ENCODE measurements at regions not wholly inside any gene's neighbourhood (a gene's known extent, or its start where the extent isn't known, plus 50 kb on each side); places are given as distances from the start of the nearest gene placed in this dataset.
"Not testable (repeated sequence)": the region's sequence is repeated elsewhere in the genome, so short reads cannot be mapped to it uniquely, and the experiment has no call there.

GRCh38 chr5:101327816-101328215, 424.7 kb upstream of the ST8SIA4 start:
- Histone ChIP-seq H3K36me3 (ENCODE audit: insufficient read depth, low read length) (no peaks in the 10 kb centered on the region), H2AFZ (ENCODE audit: low read length) (no peak overlapping the region), H3K4me2 (ENCODE audit: low read length) (no peak overlapping the region), H4K20me1 (ENCODE audit: insufficient read depth, low read length) (no peaks in the 10 kb centered on the region), H3K4me1 (ENCODE audit: insufficient read depth, low read length, severe bottlenecking) (no peaks in the 10 kb centered on the region), H3K27ac (ENCODE audit: low read depth, low read length, poor library complexity, severe bottlenecking) (no peak overlapping the region), H3K9me2 (ENCODE audit: low read depth, low read length) (no peaks in the 10 kb centered on the region), H3F3A (ENCODE audit: insufficient read depth, low read length) (no peaks in the 10 kb centered on the region), H3K27me3 (ENCODE audit: insufficient read depth, low read length) (no peaks in the 10 kb centered on the region), H3K9me3 (ENCODE audit: low read length) (no peaks in the 10 kb centered on the region), H3K79me2 (ENCODE audit: insufficient read depth, low read length) (no peaks in the 10 kb centered on the region), H3K9ac (ENCODE audit: low read length) (no peak overlapping the region), H3K4me3 (ENCODE audit: low read depth, low read length, poor library complexity, severe bottlenecking) (no peak overlapping the region)
- no peak for TF ChIP-seq EZH2 (IDR thresholded peaks at IDR 0.05; ENCODE audit: borderline replicate concordance, low read length)
- TF ChIP-seq, protein P1, sequence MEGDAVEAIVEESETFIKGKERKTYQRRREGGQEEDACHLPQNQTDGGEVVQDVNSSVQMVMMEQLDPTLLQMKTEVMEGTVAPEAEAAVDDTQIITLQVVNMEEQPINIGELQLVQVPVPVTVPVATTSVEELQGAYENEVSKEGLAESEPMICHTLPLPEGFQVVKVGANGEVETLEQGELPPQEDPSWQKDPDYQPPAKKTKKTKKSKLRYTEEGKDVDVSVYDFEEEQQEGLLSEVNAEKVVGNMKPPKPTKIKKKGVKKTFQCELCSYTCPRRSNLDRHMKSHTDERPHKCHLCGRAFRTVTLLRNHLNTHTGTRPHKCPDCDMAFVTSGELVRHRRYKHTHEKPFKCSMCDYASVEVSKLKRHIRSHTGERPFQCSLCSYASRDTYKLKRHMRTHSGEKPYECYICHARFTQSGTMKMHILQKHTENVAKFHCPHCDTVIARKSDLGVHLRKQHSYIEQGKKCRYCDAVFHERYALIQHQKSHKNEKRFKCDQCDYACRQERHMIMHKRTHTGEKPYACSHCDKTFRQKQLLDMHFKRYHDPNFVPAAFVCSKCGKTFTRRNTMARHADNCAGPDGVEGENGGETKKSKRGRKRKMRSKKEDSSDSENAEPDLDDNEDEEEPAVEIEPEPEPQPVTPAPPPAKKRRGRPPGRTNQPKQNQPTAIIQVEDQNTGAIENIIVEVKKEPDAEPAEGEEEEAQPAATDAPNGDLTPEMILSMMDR (IDR thresholded peaks at IDR 0.05; ENCODE audit: low read length): no peak

DNA sequence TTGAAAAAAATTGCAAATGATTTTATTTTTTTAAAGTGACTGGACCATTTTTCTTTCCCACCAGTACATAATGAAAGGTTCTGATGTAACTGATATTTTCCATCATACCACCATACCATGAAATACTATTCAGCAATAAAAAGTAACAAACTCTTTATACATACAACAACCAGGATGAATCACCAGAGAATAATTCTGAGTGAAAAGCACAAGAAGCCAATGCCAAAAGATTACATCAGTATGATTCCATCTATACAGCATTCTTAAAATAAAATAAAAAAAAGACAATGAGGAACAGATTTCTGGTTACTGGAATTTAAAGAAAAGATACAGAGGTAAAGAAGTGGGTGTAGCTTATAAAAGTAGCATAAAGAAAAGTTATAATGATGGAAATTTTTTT, 423.7 kb upstream of the ST8SIA4 start:
- Histone ChIP-seq H3K9ac (ENCODE audit: low read length) (no peak overlapping the region), H3F3A (ENCODE audit: insufficient read depth, low read length) (no peaks in the 10 kb centered on the region), H3K4me3 (ENCODE audit: low read depth, low read length, poor library complexity, severe bottlenecking) (no peak overlapping the region), H3K4me1 (ENCODE audit: insufficient read depth, low read length, severe bottlenecking) (no peaks in the 10 kb centered on the region), H3K79me2 (ENCODE audit: insufficient read depth, low read length) (no peaks in the 10 kb centered on the region), H4K20me1 (ENCODE audit: insufficient read depth, low read length) (no peaks in the 10 kb centered on the region), H3K9me2 (ENCODE audit: low read depth, low read length) (no peaks in the 10 kb centered on the region), H3K9me3 (ENCODE audit: low read length) (no peaks in the 10 kb centered on the region), H3K36me3 (ENCODE audit: insufficient read depth, low read length) (no peaks in the 10 kb centered on the region), H3K4me2 (ENCODE audit: low read length) (no peak overlapping the region), H3K27ac (ENCODE audit: low read depth, low read length, poor library complexity, severe bottlenecking) (no peak overlapping the region), H3K27me3 (ENCODE audit: insufficient read depth, low read length) (no peaks in the 10 kb centered on the region), H2AFZ (ENCODE audit: low read length) (no peak overlapping the region)
- TF ChIP-seq, protein P1 (IDR thresholded peaks at IDR 0.05; ENCODE audit: low read length): no peak
- no peak for TF ChIP-seq EZH2 (IDR thresholded peaks at IDR 0.05; ENCODE audit: borderline replicate concordance, low read length)

DNA sequence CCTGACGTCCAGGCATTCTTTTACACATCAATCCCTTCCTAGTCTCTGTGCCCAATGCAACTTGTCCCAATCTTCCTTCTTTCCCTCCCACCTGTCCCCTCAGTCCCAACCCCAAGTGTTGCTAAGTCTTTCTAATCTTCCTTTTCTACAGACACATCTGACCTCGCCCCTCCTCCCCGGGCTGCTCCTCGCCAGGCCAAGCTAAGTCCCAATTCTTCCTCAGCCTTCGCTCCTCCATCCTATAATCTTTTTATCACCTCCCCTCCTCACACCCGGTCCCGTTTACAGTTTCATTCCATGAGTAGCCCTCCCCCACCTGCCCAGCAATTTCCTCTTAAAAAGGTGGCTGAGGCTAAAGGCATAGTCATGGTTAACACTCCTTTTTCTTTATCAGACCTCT, 413.3 kb upstream of the ST8SIA4 start:
- not testable (repeated sequence) for H4K20me1 ChIP-seq (ENCODE audit: insufficient read depth, low read length); H3F3A ChIP-seq (ENCODE audit: insufficient read depth, low read length); H3K27ac ChIP-seq (ENCODE audit: low read depth, low read length, poor library complexity, severe bottlenecking); H3K4me1 ChIP-seq (ENCODE audit: insufficient read depth, low read length, severe bottlenecking); H2AFZ ChIP-seq (ENCODE audit: low read length); H3K36me3 ChIP-seq (ENCODE audit: insufficient read depth, low read length); H3K79me2 ChIP-seq (ENCODE audit: insufficient read depth, low read length); H3K9ac ChIP-seq (ENCODE audit: low read length); H3K4me3 ChIP-seq (ENCODE audit: low read depth, low read length, poor library complexity, severe bottlenecking); H3K9me2 ChIP-seq (ENCODE audit: low read depth, low read length); H3K27me3 ChIP-seq (ENCODE audit: insufficient read depth, low read length); H3K9me3 ChIP-seq (ENCODE audit: low read length); H3K4me2 ChIP-seq (ENCODE audit: low read length)

DNA sequence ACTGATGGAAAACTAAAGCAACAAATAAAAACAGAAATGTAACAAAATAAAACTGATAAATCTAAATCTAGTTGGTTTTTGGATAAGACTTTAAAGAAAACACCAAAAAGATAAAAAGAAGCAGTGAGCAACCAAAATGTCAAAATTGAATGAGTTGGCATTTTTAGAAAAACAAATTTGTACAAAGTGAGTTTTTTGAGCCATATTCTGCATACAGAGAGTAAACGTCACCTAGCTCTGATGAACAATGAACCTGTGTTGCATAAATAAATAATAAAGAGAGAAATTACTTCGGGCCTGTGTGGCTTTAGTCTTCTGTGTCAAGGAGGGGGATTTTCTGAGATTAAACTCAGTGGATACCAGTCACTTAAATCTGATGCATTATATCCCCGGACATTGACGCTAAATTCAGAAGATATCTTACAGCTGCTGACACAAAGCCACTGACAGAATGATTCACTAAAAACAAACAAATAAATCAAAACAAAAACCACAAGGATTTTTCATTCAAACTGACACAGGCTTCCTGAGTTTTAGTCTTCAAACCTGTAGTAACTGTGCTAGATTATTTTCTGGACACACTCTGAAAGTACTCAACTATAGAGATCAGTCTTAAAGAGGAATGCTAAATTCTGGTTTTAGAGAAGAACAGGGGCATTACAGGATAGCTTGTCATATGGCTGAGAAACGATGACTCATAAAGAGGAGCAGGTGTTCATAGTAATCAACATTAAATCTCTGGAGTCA, 403.5 kb upstream of the ST8SIA4 start:
- H3K27ac ChIP-seq (ENCODE audit: low read depth, low read length, poor library complexity, severe bottlenecking): no peak overlapping the region
- H3K4me2 ChIP-seq (ENCODE audit: low read length): no peak overlapping the region
- no peaks in the 10 kb centered on the region for H3K9me3 ChIP-seq (ENCODE audit: low read length)

More for the DNA sequence above, 403.5 kb upstream of the ST8SIA4 start:
- H3K4me1 ChIP-seq (ENCODE audit: insufficient read depth, low read length, severe bottlenecking): no peaks in the 10 kb centered on the region
- no peaks in the 10 kb centered on the region for H3F3A ChIP-seq (ENCODE audit: insufficient read depth, low read length)
- H4K20me1 ChIP-seq (ENCODE audit: insufficient read depth, low read length): no peaks in the 10 kb centered on the region
- H3K9ac ChIP-seq (ENCODE audit: low read length): no peak overlapping the region
- no peaks in the 10 kb centered on the region for H3K9me2 ChIP-seq (ENCODE audit: low read depth, low read length)
- H3K4me3 ChIP-seq (ENCODE audit: low read depth, low read length, poor library complexity, severe bottlenecking): no peak overlapping the region
- no peaks in the 10 kb centered on the region for H3K27me3 ChIP-seq (ENCODE audit: insufficient read depth, low read length)
- H3K79me2 ChIP-seq (ENCODE audit: insufficient read depth, low read length): no peaks in the 10 kb centered on the region
- no peaks in the 10 kb centered on the region for H3K36me3 ChIP-seq (ENCODE audit: insufficient read depth, low read length)
- no peak overlapping the region for H2AFZ ChIP-seq (ENCODE audit: low read length)
- TF ChIP-seq EZH2 (IDR thresholded peaks at IDR 0.05; ENCODE audit: borderline replicate concordance, low read length): no peak
- TF ChIP-seq, protein P1 (IDR thresholded peaks at IDR 0.05; ENCODE audit: low read length): no peak
